IMR-90 (cell line): ENCODE measurements at regions not wholly inside any gene's neighbourhood (a gene's known extent, or its start where the extent isn't known, plus 50 kb on each side); places are given as distances from the start of the nearest gene placed in this dataset.

ENCODE experiments used
- ATAC-seq: fragments of 200-7000 bp; cut with Tn5 transposase; 2 replicates; pipeline ENCODE4 v1.9.1; 2020; ENCODE audit warnings: low read depth, mild to moderate bottlenecking, moderate library complexity
- BruUV-seq: library from RNA; stranded (reverse); fragments of 400-500 nt; replicated peaks from 2 replicates; lab custom pipeline; 2021; lab: Mats Ljungman, UMichigan
- CTCF ChIA-PET: fragments of 300-600 bp; formaldehyde crosslinking; extraction: SDS; loops from one replicate; lab custom pipeline; 2021; ENCODE audit warnings: antibody characterized with exemption; lab: Yijun Ruan, JAX
- POLR2A ChIA-PET: fragments of 300-600 bp; sonication (Branson Sonifier 250); formaldehyde crosslinking; loops from one replicate; lab custom pipeline; 2022; ENCODE audit warnings: antibody characterized with exemption; ENCODE audit not compliant: unreplicated experiment; lab: Charles Lee
- DNase-seq: peaks from one replicate; pipeline ENCODE4 v3.0.0; 2013
- H2AFZ ChIP-seq: replicated peaks from 2 replicates; pipeline ENCODE3; 2013; ENCODE audit warnings: low read length, mild to moderate bottlenecking; ENCODE audit not compliant: poor library complexity
- H2AK5ac ChIP-seq: 2 replicates; pipeline ENCODE4 v1.6.1; 2013; ENCODE audit warnings: low read depth, low read length, inconsistent platforms
- H2AK9ac ChIP-seq: replicated peaks from 2 replicates; pipeline ENCODE3; 2013; ENCODE audit warnings: mild to moderate bottlenecking, low read depth, low read length, moderate library complexity; ENCODE audit not compliant: poor library complexity
- H2BK120ac ChIP-seq: 2 replicates; pipeline ENCODE4 v1.6.1; 2013; ENCODE audit warnings: low read depth, low read length, inconsistent platforms
- H2BK15ac ChIP-seq: 3 replicates; pipeline ENCODE4 v1.6.1; 2013; ENCODE audit warnings: low read depth, low read length, inconsistent platforms
- H2BK20ac ChIP-seq: 2 replicates; pipeline ENCODE4 v1.6.1; 2013; ENCODE audit warnings: low read depth, mild to moderate bottlenecking, inconsistent platforms, low read length, moderate library complexity
- H2BK5ac ChIP-seq: 2 replicates; pipeline ENCODE4 v1.6.1; 2013; ENCODE audit warnings: mild to moderate bottlenecking, low read depth, low read length, inconsistent platforms; ENCODE audit not compliant: poor library complexity, severe bottlenecking
- H3K14ac ChIP-seq: replicated peaks from 2 replicates; pipeline ENCODE4 v1.6.1; 2013; ENCODE audit warnings: low read depth, low read length, inconsistent platforms
- H3K18ac ChIP-seq: 2 replicates; pipeline ENCODE4 v1.6.1; 2013; ENCODE audit warnings: low read depth, low read length, control low read depth
- H3K23ac ChIP-seq: 2 replicates; pipeline ENCODE4 v1.6.1; 2013; ENCODE audit warnings: low read depth, low read length, inconsistent platforms
- H3K27ac ChIP-seq: 2 replicates; pipeline ENCODE4 v1.5.1; 2013; ENCODE audit warnings: mild to moderate bottlenecking, control low read depth, low read length; ENCODE audit not compliant: insufficient read depth
- H3K27me3 ChIP-seq: 2 replicates; pipeline ENCODE4 v1.6.1; 2013; ENCODE audit warnings: low read length; ENCODE audit not compliant: control insufficient read depth, insufficient read depth
- H3K36me3 ChIP-seq: 2 replicates; pipeline ENCODE4 v1.6.1; 2013; ENCODE audit warnings: low read length, mixed read lengths; ENCODE audit not compliant: control insufficient read depth, insufficient read depth
- H3K4ac ChIP-seq: 2 replicates; pipeline ENCODE4 v1.6.1; 2013; ENCODE audit warnings: low read depth, low read length, inconsistent platforms
- H3K4me1 ChIP-seq: 2 replicates; pipeline ENCODE4 v1.6.1; 2013; ENCODE audit warnings: low read length, mixed read lengths; ENCODE audit not compliant: control insufficient read depth, insufficient read depth
- H3K4me2 ChIP-seq: 2 replicates; pipeline ENCODE4 v1.6.1; 2013; ENCODE audit warnings: low read depth, mild to moderate bottlenecking, control low read depth, low read length, moderate library complexity
- H3K4me3 ChIP-seq: 2 replicates; pipeline ENCODE4 v1.5.1; 2013; ENCODE audit warnings: low read depth, mild to moderate bottlenecking, control low read depth, low read length, moderate library complexity; ENCODE audit not compliant: insufficient read depth
- H3K56ac ChIP-seq: 2 replicates; pipeline ENCODE4 v1.6.1; 2013; ENCODE audit warnings: low read length, inconsistent platforms; ENCODE audit not compliant: insufficient read depth; ENCODE audit errors: extremely low read depth
- H3K79me1 ChIP-seq, 2 experiments: 2 replicates each; pipeline ENCODE4 v1.6.1; 2013; ENCODE audit warnings: low read length in 2 of 2, inconsistent platforms in 1 of 2, low read depth in 1 of 2
- H3K9ac ChIP-seq: 2 replicates; pipeline ENCODE4 v1.6.1; 2013; ENCODE audit warnings: low read depth, low read length, control low read depth
- H3K9me1 ChIP-seq: 2 replicates; pipeline ENCODE4 v1.6.1; 2013; ENCODE audit warnings: low read length, inconsistent platforms; ENCODE audit not compliant: insufficient read depth
- H3K9me3 ChIP-seq: 2 replicates; pipeline ENCODE4 v1.6.1; 2013; ENCODE audit warnings: low read length; ENCODE audit not compliant: control insufficient read depth, insufficient read depth
- H4K20me1 ChIP-seq: 2 replicates; pipeline ENCODE4 v1.6.1; 2013; ENCODE audit warnings: low read length, inconsistent platforms; ENCODE audit not compliant: insufficient read depth
- H4K5ac ChIP-seq: 2 replicates; pipeline ENCODE4 v1.6.1; 2013; ENCODE audit warnings: mild to moderate bottlenecking, low read depth, low read length, control low read depth
- H4K8ac ChIP-seq, 2 experiments: 2 replicates each; pipeline ENCODE4 v1.6.1; 2013; ENCODE audit warnings: low read depth in 2 of 2, low read length in 2 of 2, control low read depth in 1 of 2, inconsistent platforms in 1 of 2
- H4K91ac ChIP-seq: 2 replicates; pipeline ENCODE4 v1.6.1; 2013; ENCODE audit warnings: low read depth, low read length, inconsistent platforms; ENCODE audit not compliant: insufficient read depth
- BHLHE40 ChIP-seq: fragments of 150-350 bp; IDR thresholded peaks from 2 replicates; pipeline ENCODE4 v1.6.1; 2016; ENCODE audit warnings: mild to moderate bottlenecking, low read depth, low read length
- CEBPB ChIP-seq: IDR thresholded peaks from 2 replicates; pipeline ENCODE4 v1.6.1; 2012; ENCODE audit warnings: low read depth, low read length, improper control_type of control experiment
- CHD1 ChIP-seq: IDR thresholded peaks from 2 replicates; pipeline ENCODE4 v1.6.1; 2012; ENCODE audit warnings: low read depth, low read length, improper control_type of control experiment
- ELK1 ChIP-seq: fragments of 150-350 bp; IDR thresholded peaks from 2 replicates; pipeline ENCODE4 v1.6.1; 2016; ENCODE audit warnings: low read depth, mild to moderate bottlenecking, low read length, moderate library complexity, borderline replicate concordance
- FOS ChIP-seq: fragments of 150-350 bp; IDR thresholded peaks from 2 replicates; pipeline ENCODE4 v1.6.1; 2016; ENCODE audit warnings: low read depth, low read length
- MAFK ChIP-seq: IDR thresholded peaks from 2 replicates; pipeline ENCODE4 v1.6.1; 2012; ENCODE audit warnings: low read depth, low read length, improper control_type of control experiment
- MAZ ChIP-seq: IDR thresholded peaks from 2 replicates; pipeline ENCODE4 v1.6.1; 2012; ENCODE audit warnings: low read depth, mild to moderate bottlenecking, low read length, improper control_type of control experiment, moderate library complexity, borderline replicate concordance
- MXI1 ChIP-seq: IDR thresholded peaks from 2 replicates; pipeline ENCODE4 v1.6.1; 2012; ENCODE audit warnings: low read depth, mild to moderate bottlenecking, low read length, moderate library complexity, borderline replicate concordance
- NFE2L2 ChIP-seq: fragments of 150-350 bp; IDR thresholded peaks from 2 replicates; pipeline ENCODE4 v1.6.1; 2016; ENCODE audit warnings: low read depth, mild to moderate bottlenecking, low read length
- POLR2A ChIP-seq: IDR thresholded peaks from 2 replicates; pipeline ENCODE4 v1.6.1; 2012; ENCODE audit warnings: mild to moderate bottlenecking, low read depth, low read length
- RCOR1 ChIP-seq: IDR thresholded peaks from 2 replicates; pipeline ENCODE4 v1.6.1; 2012; ENCODE audit warnings: mild to moderate bottlenecking, low read length, improper control_type of control experiment; ENCODE audit not compliant: insufficient replicate concordance
- RFX5 ChIP-seq: IDR thresholded peaks from 2 replicates; pipeline ENCODE4 v1.8.0; 2012; ENCODE audit warnings: low read depth, mild to moderate bottlenecking, low read length, moderate library complexity
- SMC3 ChIP-seq: fragments of 150-350 bp; IDR thresholded peaks from 2 replicates; pipeline ENCODE4 v1.6.1; 2016; ENCODE audit warnings: low read depth, mild to moderate bottlenecking, antibody characterized with exemption, low read length, moderate library complexity
- WGBS, 2 experiments: methylation state at CpG; one replicate each; pipeline versions ENCODE4 v1.1.5 to v1.1.7; 2013; ENCODE audit warnings: missing lambda C conversion rate in 2 of 2; ENCODE audit not compliant: insufficient read length in 1 of 2; ENCODE audit errors: extremely low coverage in 2 of 2; 5-methylcytosine and 5-hydroxymethylcytosine counted together
- dilution Hi-C: fragments of 300-500 bp; cut with HindIII; formaldehyde crosslinking; loops from one replicate; pipeline ENCODE4 v1.14.3; 2018; ENCODE audit warnings: low sequenced_read_pairs; ENCODE audit not compliant: unreplicated experiment
- in situ Hi-C: fragments of 300-500 bp; cut with MboI; formaldehyde crosslinking; loops from 3 replicates; pipeline ENCODE4 v1.14.3; 2019; ENCODE audit warnings: low sequenced_read_pairs, inconsistent platforms, mixed read lengths
- intact Hi-C: fragments of 100-400 bp; cut with micrococcal nuclease; formaldehyde crosslinking; loops from 2 replicates; pipeline ENCODE4 v1.10.0; 2022

DNA sequence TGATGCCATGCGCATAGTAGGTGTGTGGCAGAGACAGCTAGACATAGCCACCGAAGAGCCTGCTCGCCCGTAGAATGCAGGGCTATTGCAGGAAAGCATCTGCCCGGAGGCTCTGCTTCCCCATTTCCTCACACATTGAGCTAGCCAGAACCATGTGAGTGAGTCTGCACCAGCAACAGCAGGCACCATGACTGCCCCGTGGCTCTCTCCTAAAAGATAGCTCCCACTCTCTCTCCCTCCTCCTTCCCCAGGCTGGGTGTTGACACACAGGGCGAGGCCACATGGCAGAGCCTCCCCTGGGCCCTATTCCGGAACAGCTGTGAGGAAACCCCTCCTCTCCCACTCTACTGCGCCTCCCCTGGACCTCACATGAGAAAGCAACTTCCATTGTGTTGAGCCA lies 52.3 kb upstream of the ATP12A start:
- TF ChIP-seq MAZ = no peak
- no peak for TF ChIP-seq BHLHE40
- no peak for TF ChIP-seq CEBPB
- TF ChIP-seq ELK1 = no peak
- no peak for TF ChIP-seq RFX5
- TF ChIP-seq CHD1 = no peak
- no peak for TF ChIP-seq POLR2A
- TF ChIP-seq RCOR1 = no peak
- no peak for TF ChIP-seq FOS
- TF ChIP-seq MXI1 = no peak
- no peak for TF ChIP-seq NFE2L2
- TF ChIP-seq SMC3 = no peak
- no peak for TF ChIP-seq MAFK
- no peak overlapping the region for H3K4me3 ChIP-seq
- no peak overlapping the region for H3K4ac ChIP-seq
- no peak overlapping the region for H2BK15ac ChIP-seq
- H3K79me1 ChIP-seq = no peaks in the 10 kb centered on the region
- no peak overlapping the region for H3K56ac ChIP-seq
- in situ Hi-C loops (no loop called here), intact Hi-C loops (no loop called here), dilution Hi-C loops (no loop called here)
- no peak overlapping the region for H3K18ac ChIP-seq
- no peak overlapping the region for H3K9ac ChIP-seq
- no peak overlapping the region for H3K23ac ChIP-seq
- H2AFZ ChIP-seq = no peak overlapping the region
- no peak overlapping the region for H2BK5ac ChIP-seq
- no peak overlapping the region for H2AK9ac ChIP-seq
- ChIA-PET POLR2A (no interaction called here), CTCF (interaction anchor here (1.1 kb wide), 1 partner anchor 45 kb away, joined by 3 read pairs; no protein-coding TSS in a partner anchor)
- H3K9me1 ChIP-seq = no peaks in the 10 kb centered on the region
- no peak overlapping the region for H4K5ac ChIP-seq
- no peak overlapping the region for H3K14ac ChIP-seq
- no peaks in the 10 kb centered on the region for H4K20me1 ChIP-seq
- no peak overlapping the region for H2BK20ac ChIP-seq
- no peak overlapping the region for H3K27ac ChIP-seq
- DNase-seq = no peak
- ATAC-seq = no peak
- 71% methylated on average over 6 of the region's 9 CpGs; no CpG with 5 or more reads in 1 of the 2 experiments for WGBS, 2 experiments
- H3K4me2 ChIP-seq = no peak overlapping the region
- no peak overlapping the region for H2AK5ac ChIP-seq
- H3K4me1 ChIP-seq = peaks cover 2% of the 10 kb centered on the region; the same call in 1 of the 2 replicates
- BruUV-seq = no TSS peak
- H3K36me3 ChIP-seq = no peaks in the 10 kb centered on the region
- no peaks in the 10 kb centered on the region for H3K27me3 ChIP-seq
- no peak overlapping the region for H4K91ac ChIP-seq
- no peaks in the 10 kb centered on the region for H3K9me3 ChIP-seq
- no peak overlapping the region for H2BK120ac ChIP-seq
- H4K8ac ChIP-seq = no peak overlapping the region
